ENCODE measurements at regions not wholly inside any gene's neighbourhood (a gene's known extent, or its start where the extent isn't known, plus 50 kb on each side); places are given as distances from the start of the nearest gene placed in this dataset.

DNA sequence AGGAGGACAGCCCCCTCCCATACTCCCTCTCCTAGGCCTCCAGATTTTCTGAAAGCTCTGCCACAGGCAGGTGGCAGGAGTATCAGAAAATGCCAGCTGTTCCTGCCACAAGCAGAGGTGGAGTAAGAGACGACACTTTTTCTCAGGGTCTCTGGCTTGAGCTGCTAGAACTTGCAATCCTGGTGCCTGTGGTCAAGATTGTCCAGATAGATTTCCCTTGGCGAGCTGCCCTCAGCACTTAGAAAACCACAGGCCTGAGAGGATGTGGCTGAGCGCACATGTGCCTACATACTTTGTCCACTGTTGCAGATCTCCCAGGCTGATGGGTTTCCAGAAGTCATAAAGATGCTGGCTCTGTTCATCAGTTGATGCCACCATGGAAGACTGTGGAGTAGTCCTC, 65.7 kb upstream of the NAV2 start:
- Histone ChIP-seq H3K4me3 (ENCODE audit: low read length in 2 of 2) (no peak overlapping the region), H3K4ac (ENCODE audit: low read length) (no peak overlapping the region), H3K4me2 (ENCODE audit: insufficient read depth, low read length, poor library complexity, severe bottlenecking) (no peak overlapping the region), H3K9ac (ENCODE audit: low read depth, low read length, poor library complexity) (no peak overlapping the region), H3K23ac (ENCODE audit: low read depth, low read length, poor library complexity) (no peak overlapping the region), H3K79me1 (ENCODE audit: low read depth, low read length) (no peaks in the 10 kb centered on the region), H2AK5ac (ENCODE audit: low read depth, low read length) (no peak overlapping the region), H3K36me3 (replicated peaks in 1 of 2; ENCODE audit: control insufficient read depth in 2 of 2, insufficient read depth in 2 of 2, low read length in 2 of 2) (no peaks in the 10 kb centered on the region), H2AFZ (ENCODE audit: low read length) (no peak overlapping the region), H3K14ac (ENCODE audit: low read length) (no peak overlapping the region), H4K91ac (ENCODE audit: low read depth, low read length, poor library complexity) (no peak overlapping the region), H3K18ac (ENCODE audit: low read length) (no peak overlapping the region), H3K4me1 (ENCODE audit: control insufficient read depth in 2 of 2, insufficient read depth in 1 of 2, low read depth in 1 of 2, low read length in 2 of 2) (peaks cover 0 to 11% of the 10 kb centered on the region in 2 donors), H2BK15ac (ENCODE audit: low read length) (no peak overlapping the region), H2BK12ac (ENCODE audit: low read length) (no peak overlapping the region), H3K9me3 (replicated peaks in 1 of 2; ENCODE audit: control insufficient read depth in 2 of 2, insufficient read depth in 1 of 2, low read depth in 1 of 2, low read length in 2 of 2) (no peaks in the 10 kb centered on the region), H2BK5ac (ENCODE audit: low read length) (no peak overlapping the region), H2BK120ac (ENCODE audit: low read depth, low read length) (no peak overlapping the region), H3K27ac (replicated peaks; ENCODE audit: low read length) (no peak overlapping the region), H3K27me3 (ENCODE audit: control insufficient read depth in 3 of 3, insufficient read depth in 3 of 3, low read depth in 1 of 3, low read length in 3 of 3) (no peaks in the 10 kb centered on the region), H4K8ac (ENCODE audit: low read depth, low read length) (no peak overlapping the region)
- DNase-seq (ENCODE audit: low spot score), result no peak
- no CpG with 5 or more reads among the region's 3 CpGs for WGBS, 2 donors (ENCODE audit: extremely low coverage in 2 of 2, insufficient read length in 2 of 2, insufficient replicate concordance in 1 of 2)

DNA sequence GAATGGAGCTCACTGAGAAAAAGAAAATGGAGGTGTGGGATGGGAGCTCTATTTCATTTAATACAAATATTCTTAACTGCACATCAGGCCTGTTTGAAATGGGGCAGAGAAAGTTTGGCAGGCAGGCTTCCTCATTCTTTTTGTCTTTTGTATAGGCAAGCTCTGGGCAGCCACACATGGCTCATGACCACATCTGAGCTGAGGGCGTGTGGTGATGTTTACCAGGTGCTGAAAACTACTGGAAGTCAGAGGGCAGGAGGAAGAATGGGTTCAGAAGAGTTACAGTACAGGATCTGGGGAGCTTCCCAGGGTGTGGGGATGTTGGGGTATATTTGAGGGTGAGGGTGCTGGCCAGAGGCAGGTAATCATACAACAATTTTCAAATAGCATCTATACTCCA, 66.3 kb upstream of the NAV2 start:
- H4K8ac ChIP-seq (ENCODE audit: low read depth, low read length), result no peak overlapping the region
- H2BK12ac ChIP-seq (ENCODE audit: low read length), result no peak overlapping the region
- no peak overlapping the region for H3K18ac ChIP-seq (ENCODE audit: low read length)
- no peak overlapping the region for H3K4me3 ChIP-seq (ENCODE audit: low read length in 2 of 2)
- no peak overlapping the region for H2BK5ac ChIP-seq (ENCODE audit: low read length)
- no peaks in the 10 kb centered on the region for H3K9me3 ChIP-seq (replicated peaks in 1 of 2; ENCODE audit: control insufficient read depth in 2 of 2, insufficient read depth in 1 of 2, low read depth in 1 of 2, low read length in 2 of 2)
- no peaks in the 10 kb centered on the region for H3K36me3 ChIP-seq (replicated peaks in 1 of 2; ENCODE audit: control insufficient read depth in 2 of 2, insufficient read depth in 2 of 2, low read length in 2 of 2)
- H4K91ac ChIP-seq (ENCODE audit: low read depth, low read length, poor library complexity), result no peak overlapping the region
- no peak overlapping the region for H3K9ac ChIP-seq (ENCODE audit: low read depth, low read length, poor library complexity)
- H3K14ac ChIP-seq (ENCODE audit: low read length), result no peak overlapping the region
- H3K27me3 ChIP-seq (ENCODE audit: control insufficient read depth in 3 of 3, insufficient read depth in 3 of 3, low read depth in 1 of 3, low read length in 3 of 3), result no peaks in the 10 kb centered on the region
- H3K4me2 ChIP-seq (ENCODE audit: insufficient read depth, low read length, poor library complexity, severe bottlenecking), result no peak overlapping the region
- H2AFZ ChIP-seq (ENCODE audit: low read length), result no peak overlapping the region
- H2BK15ac ChIP-seq (ENCODE audit: low read length), result no peak overlapping the region
- DNase-seq (ENCODE audit: low spot score), result no peak
- H3K27ac ChIP-seq (replicated peaks; ENCODE audit: low read length), result no peak overlapping the region
- H2AK5ac ChIP-seq (ENCODE audit: low read depth, low read length), result no peak overlapping the region
- WGBS, 2 donors (ENCODE audit: extremely low coverage in 2 of 2, insufficient read length in 2 of 2, insufficient replicate concordance in 1 of 2), result no CpG with 5 or more reads among the region's 1 CpG
- no peaks in the 10 kb centered on the region for H3K79me1 ChIP-seq (ENCODE audit: low read depth, low read length)
- no peak overlapping the region for H2BK120ac ChIP-seq (ENCODE audit: low read depth, low read length)
- H3K4ac ChIP-seq (ENCODE audit: low read length), result no peak overlapping the region
- peaks cover 0 to 11% of the 10 kb centered on the region in 2 donors for H3K4me1 ChIP-seq (ENCODE audit: control insufficient read depth in 2 of 2, insufficient read depth in 1 of 2, low read depth in 1 of 2, low read length in 2 of 2)
- H3K23ac ChIP-seq (ENCODE audit: low read depth, low read length, poor library complexity), result no peak overlapping the region

GRCh38 chr11:19644316-19644715, 68.3 kb upstream of the NAV2 start:
- no peak overlapping the region for H2AFZ ChIP-seq (ENCODE audit: low read length)
- no peak overlapping the region for H2AK5ac ChIP-seq (ENCODE audit: low read depth, low read length)
- WGBS, 2 donors (ENCODE audit: extremely low coverage in 2 of 2, insufficient read length in 2 of 2, insufficient replicate concordance in 1 of 2), result no CpG with 5 or more reads among the region's 4 CpGs
- no peaks in the 10 kb centered on the region for H3K36me3 ChIP-seq (replicated peaks in 1 of 2; ENCODE audit: control insufficient read depth in 2 of 2, insufficient read depth in 2 of 2, low read length in 2 of 2)
- no peak for DNase-seq (ENCODE audit: low spot score)
- no peak overlapping the region for H3K23ac ChIP-seq (ENCODE audit: low read depth, low read length, poor library complexity)
- no peaks in the 10 kb centered on the region for H3K9me3 ChIP-seq (replicated peaks in 1 of 2; ENCODE audit: control insufficient read depth in 2 of 2, insufficient read depth in 1 of 2, low read depth in 1 of 2, low read length in 2 of 2)
- peaks cover 1 to 6% of the 10 kb centered on the region in 2 donors for H3K4me1 ChIP-seq (ENCODE audit: control insufficient read depth in 2 of 2, insufficient read depth in 1 of 2, low read depth in 1 of 2, low read length in 2 of 2)
- H4K91ac ChIP-seq (ENCODE audit: low read depth, low read length, poor library complexity), result no peak overlapping the region
- H2BK12ac ChIP-seq (ENCODE audit: low read length), result no peak overlapping the region
- no peak overlapping the region for H3K27ac ChIP-seq (replicated peaks; ENCODE audit: low read length)
- H3K4me3 ChIP-seq (ENCODE audit: low read length in 2 of 2), result no peak overlapping the region
- no peak overlapping the region for H2BK15ac ChIP-seq (ENCODE audit: low read length)
- no peak overlapping the region for H3K18ac ChIP-seq (ENCODE audit: low read length)
- H3K27me3 ChIP-seq (ENCODE audit: control insufficient read depth in 3 of 3, insufficient read depth in 3 of 3, low read depth in 1 of 3, low read length in 3 of 3), result no peaks in the 10 kb centered on the region
- H3K9ac ChIP-seq (ENCODE audit: low read depth, low read length, poor library complexity), result no peak overlapping the region
- no peaks in the 10 kb centered on the region for H3K79me1 ChIP-seq (ENCODE audit: low read depth, low read length)
- no peak overlapping the region for H2BK5ac ChIP-seq (ENCODE audit: low read length)
- H3K4ac ChIP-seq (ENCODE audit: low read length), result no peak overlapping the region
- H3K4me2 ChIP-seq (ENCODE audit: insufficient read depth, low read length, poor library complexity, severe bottlenecking), result no peak overlapping the region
- H4K8ac ChIP-seq (ENCODE audit: low read depth, low read length), result no peak overlapping the region
- no peak overlapping the region for H2BK120ac ChIP-seq (ENCODE audit: low read depth, low read length)
- no peak overlapping the region for H3K14ac ChIP-seq (ENCODE audit: low read length)

- H2BK5ac ChIP-seq (ENCODE audit: low read length), result no peak overlapping the region
- no peak overlapping the region for H3K18ac ChIP-seq (ENCODE audit: low read length)
- no peak overlapping the region for H2AFZ ChIP-seq (ENCODE audit: low read length)
- no peak overlapping the region for H3K27ac ChIP-seq (replicated peaks; ENCODE audit: low read length)
- H3K9ac ChIP-seq (ENCODE audit: low read depth, low read length, poor library complexity), result no peak overlapping the region
- H3K4me1 ChIP-seq (ENCODE audit: control insufficient read depth in 2 of 2, insufficient read depth in 1 of 2, low read depth in 1 of 2, low read length in 2 of 2), result peaks cover 0 to 1% of the 10 kb centered on the region in 2 donors
- DNase-seq (ENCODE audit: low spot score), result no peak
- H3K4ac ChIP-seq (ENCODE audit: low read length), result no peak overlapping the region
- no peak overlapping the region for H3K4me3 ChIP-seq (ENCODE audit: low read length in 2 of 2)
- no peaks in the 10 kb centered on the region for H3K9me3 ChIP-seq (replicated peaks in 1 of 2; ENCODE audit: control insufficient read depth in 2 of 2, insufficient read depth in 1 of 2, low read depth in 1 of 2, low read length in 2 of 2)
- H3K23ac ChIP-seq (ENCODE audit: low read depth, low read length, poor library complexity), result no peak overlapping the region
- H3K4me2 ChIP-seq (ENCODE audit: insufficient read depth, low read length, poor library complexity, severe bottlenecking), result no peak overlapping the region
- H3K27me3 ChIP-seq (ENCODE audit: control insufficient read depth in 3 of 3, insufficient read depth in 3 of 3, low read depth in 1 of 3, low read length in 3 of 3), result no peaks in the 10 kb centered on the region
- WGBS, 2 donors (ENCODE audit: extremely low coverage in 2 of 2, insufficient read length in 2 of 2, insufficient replicate concordance in 1 of 2), result no CpG with 5 or more reads among the region's 6 CpGs
- H2BK12ac ChIP-seq (ENCODE audit: low read length), result no peak overlapping the region
- no peak overlapping the region for H4K91ac ChIP-seq (ENCODE audit: low read depth, low read length, poor library complexity)
- no peak overlapping the region for H2BK120ac ChIP-seq (ENCODE audit: low read depth, low read length)
- H2AK5ac ChIP-seq (ENCODE audit: low read depth, low read length), result no peak overlapping the region
- H3K79me1 ChIP-seq (ENCODE audit: low read depth, low read length), result no peaks in the 10 kb centered on the region
- no peak overlapping the region for H4K8ac ChIP-seq (ENCODE audit: low read depth, low read length)
- no peak overlapping the region for H2BK15ac ChIP-seq (ENCODE audit: low read length)
- no peak overlapping the region for H3K14ac ChIP-seq (ENCODE audit: low read length)
- no peaks in the 10 kb centered on the region for H3K36me3 ChIP-seq (replicated peaks in 1 of 2; ENCODE audit: control insufficient read depth in 2 of 2, insufficient read depth in 2 of 2, low read length in 2 of 2)
Measured at GRCh38 chr11:19642185-19643158, 70.2 kb upstream of the NAV2 start.

Measured in neuronal stem cell (in vitro differentiated cells).